ENCODE measurements at regions not wholly inside any gene's neighbourhood (a gene's known extent, or its start where the extent isn't known, plus 50 kb on each side); places are given as distances from the start of the nearest gene placed in this dataset.
"Not testable (repeated sequence)": the region's sequence is repeated elsewhere in the genome, so short reads cannot be mapped to it uniquely, and the experiment has no call there.

DNA sequence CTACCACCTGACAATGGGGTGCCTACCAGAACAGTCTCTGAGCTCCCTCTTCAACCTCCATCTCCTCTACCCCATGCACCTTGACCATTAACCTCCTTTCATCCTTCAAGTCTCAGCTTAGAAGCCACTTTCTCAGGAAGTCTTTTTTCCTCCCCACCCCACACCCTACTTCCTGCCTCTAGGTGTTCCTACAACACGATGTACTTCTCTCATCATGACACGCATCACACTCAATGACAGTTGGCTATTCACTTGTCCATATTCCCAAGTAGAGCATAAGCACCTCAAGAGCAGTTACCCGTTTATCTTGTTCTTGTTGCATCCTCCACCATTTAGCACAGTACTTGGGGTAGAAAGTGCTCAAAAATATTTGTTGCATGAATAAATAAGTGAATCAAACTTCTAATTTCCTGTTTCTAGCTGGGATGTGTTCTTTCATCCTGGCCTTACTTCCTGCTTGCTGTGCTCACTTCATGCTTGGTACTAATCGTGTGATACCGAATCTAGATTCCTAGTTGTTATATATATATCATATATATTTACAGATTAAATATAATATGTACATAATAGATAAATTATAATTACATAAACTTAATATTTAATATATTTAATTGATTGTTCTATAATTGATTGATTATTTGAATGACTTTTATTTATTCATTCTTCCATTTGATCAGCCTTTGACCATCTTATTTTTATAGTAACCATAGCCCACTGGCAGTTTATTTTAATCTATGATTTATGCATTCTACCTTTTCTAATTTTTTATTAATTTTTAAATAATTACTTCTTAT is 177.5 kb upstream of the TMEM45B start:
- CTCF ChIA-PET: interaction anchor here (1.2 kb wide), 1 partner anchor 32 kb away, joined by 4 read pairs; no protein-coding TSS in a partner anchor

DNA sequence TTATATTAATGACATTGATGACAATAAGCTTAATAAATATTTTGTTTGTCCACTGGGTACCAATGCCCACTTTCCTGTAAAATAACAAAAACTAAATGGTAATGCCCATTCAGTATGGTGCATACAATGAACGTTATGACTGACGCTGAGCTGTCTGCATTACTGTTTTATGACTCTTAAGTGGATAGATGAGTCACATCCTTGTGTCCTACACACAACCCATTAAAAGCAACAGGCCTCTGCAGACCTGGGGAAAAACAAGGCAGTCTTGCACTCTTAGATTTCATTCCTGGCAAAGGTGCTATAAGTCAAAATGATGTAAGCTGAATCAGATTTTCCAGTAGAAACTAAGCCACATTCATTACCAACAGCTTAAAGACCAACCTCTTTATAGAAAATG is 176.3 kb upstream of the TMEM45B start:
- ChIA-PET POLR2A (no interaction called here), CTCF (no interaction called here)
- TF ChIP-seq CTCF (IDR thresholded peaks at IDR 0.05; ENCODE audit: control extremely low read depth, extremely low read depth, low read depth, missing control alignments): no peak
- DNase-seq (ENCODE audit: extremely low spot score): no peak

More for the DNA sequence above, 177.5 kb upstream of the TMEM45B start:
- no peak for TF ChIP-seq CTCF (IDR thresholded peaks at IDR 0.05; ENCODE audit: control extremely low read depth, extremely low read depth, low read depth, missing control alignments)
- POLR2A ChIA-PET: no interaction called here
- DNase-seq (ENCODE audit: extremely low spot score): no peak

DNA sequence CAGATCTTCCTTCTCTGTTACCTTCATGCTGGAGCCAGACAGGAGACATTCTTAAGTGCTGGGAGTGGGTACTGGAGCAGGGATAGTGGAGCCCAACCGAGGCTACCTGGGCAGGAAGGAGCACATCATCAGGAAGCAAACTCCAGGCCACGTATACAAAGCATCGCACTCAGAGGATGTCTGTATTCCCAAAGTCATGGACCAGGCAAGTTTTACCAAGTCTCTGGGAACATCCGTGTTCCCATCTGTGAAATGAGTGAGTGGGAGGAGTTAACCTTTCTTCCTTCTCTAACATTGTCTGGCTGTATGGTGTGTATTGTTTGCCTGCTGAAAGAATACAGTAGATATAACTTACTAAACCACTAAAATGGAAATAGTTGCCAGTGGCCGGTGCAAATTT is 175.0 kb upstream of the TMEM45B start:
- no peak for DNase-seq (ENCODE audit: extremely low spot score)
- CTCF ChIA-PET: no interaction called here
- POLR2A ChIA-PET: no interaction called here
- TF ChIP-seq CTCF (IDR thresholded peaks at IDR 0.05; ENCODE audit: control extremely low read depth, extremely low read depth, low read depth, missing control alignments): no peak

- POLR2A ChIA-PET: no interaction called here
- TF ChIP-seq CTCF (IDR thresholded peaks at IDR 0.05; ENCODE audit: control extremely low read depth, extremely low read depth, low read depth, missing control alignments): no peak
- no peak for DNase-seq (ENCODE audit: extremely low spot score)
- CTCF ChIA-PET: interaction anchor here (1.4 kb wide), 1 partner anchor 15 kb away, joined by 3 read pairs; no protein-coding TSS in a partner anchor
These were observed 172.5 kb upstream of the TMEM45B start for GRCh38 chr11:129643031-129643721.

GRCh38 chr11:129644326-129644725 is 171.3 kb upstream of the TMEM45B start:
- ChIA-PET POLR2A (no interaction called here), CTCF (interaction anchor here (1.4 kb wide), 1 partner anchor 14 kb away, joined by 3 read pairs; no protein-coding TSS in a partner anchor)
- TF ChIP-seq CTCF (IDR thresholded peaks at IDR 0.05; ENCODE audit: control extremely low read depth, extremely low read depth, low read depth, missing control alignments): no peak
- DNase-seq (ENCODE audit: extremely low spot score): no peak

- CTCF ChIA-PET: no interaction called here
- DNase-seq (ENCODE audit: extremely low spot score): no peak
- POLR2A ChIA-PET: no interaction called here
- no peak for TF ChIP-seq CTCF (IDR thresholded peaks at IDR 0.05; ENCODE audit: control extremely low read depth, extremely low read depth, low read depth, missing control alignments)
These were observed 169.7 kb upstream of the TMEM45B start for GRCh38 chr11:129645943-129646342.

DNA sequence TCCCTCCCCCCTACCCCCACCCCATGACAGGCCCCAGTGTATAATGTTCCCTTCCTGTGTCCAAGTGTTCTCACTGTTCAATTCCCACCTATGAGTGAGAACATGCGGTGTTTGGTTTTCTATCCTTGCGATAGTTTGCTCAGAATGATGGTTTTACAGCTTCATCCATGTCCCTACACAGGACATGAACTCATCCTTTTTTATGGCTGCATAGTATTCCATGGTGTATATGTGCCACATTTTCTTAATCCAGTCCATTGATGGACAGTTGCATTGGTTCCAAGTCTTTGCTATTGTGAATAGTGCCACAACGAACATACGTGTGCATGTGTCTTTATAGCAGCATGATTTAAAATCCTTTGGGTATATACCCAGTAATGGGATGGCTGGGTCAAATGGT is 165.6 kb upstream of the TMEM45B start:
- CTCF ChIA-PET; POLR2A ChIA-PET; DNase-seq (ENCODE audit: extremely low spot score): not testable (repeated sequence)
